ENCODE measurements at regions not wholly inside any gene's neighbourhood (a gene's known extent, or its start where the extent isn't known, plus 50 kb on each side); places are given as distances from the start of the nearest gene placed in this dataset.

DNA sequence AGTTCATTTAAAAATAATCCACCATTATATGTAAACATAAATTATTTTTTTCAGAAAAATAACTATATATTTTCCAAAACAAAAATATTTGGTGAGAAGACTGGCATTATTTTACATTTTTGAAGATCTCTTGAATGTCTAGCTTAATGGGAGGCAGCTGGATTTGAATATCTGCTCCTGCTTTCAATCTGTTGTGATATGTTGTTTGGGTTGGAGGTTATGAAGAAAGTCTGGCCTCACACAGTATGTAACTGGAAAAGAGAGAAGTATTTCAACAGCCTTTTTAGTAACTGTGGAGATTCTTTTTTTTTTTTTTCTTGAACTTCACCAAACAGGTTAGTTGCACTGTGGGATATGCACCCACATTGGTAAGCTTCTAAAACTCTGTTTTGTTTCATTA is 84.7 kb upstream of the SLIT3 start:
- TF ChIP-seq EZH2 (IDR thresholded peaks at IDR 0.05) = no peak
- no peak for TF ChIP-seq CEBPB (IDR thresholded peaks at IDR 0.05; ENCODE audit: low read depth)
- TF ChIP-seq, protein P1, sequence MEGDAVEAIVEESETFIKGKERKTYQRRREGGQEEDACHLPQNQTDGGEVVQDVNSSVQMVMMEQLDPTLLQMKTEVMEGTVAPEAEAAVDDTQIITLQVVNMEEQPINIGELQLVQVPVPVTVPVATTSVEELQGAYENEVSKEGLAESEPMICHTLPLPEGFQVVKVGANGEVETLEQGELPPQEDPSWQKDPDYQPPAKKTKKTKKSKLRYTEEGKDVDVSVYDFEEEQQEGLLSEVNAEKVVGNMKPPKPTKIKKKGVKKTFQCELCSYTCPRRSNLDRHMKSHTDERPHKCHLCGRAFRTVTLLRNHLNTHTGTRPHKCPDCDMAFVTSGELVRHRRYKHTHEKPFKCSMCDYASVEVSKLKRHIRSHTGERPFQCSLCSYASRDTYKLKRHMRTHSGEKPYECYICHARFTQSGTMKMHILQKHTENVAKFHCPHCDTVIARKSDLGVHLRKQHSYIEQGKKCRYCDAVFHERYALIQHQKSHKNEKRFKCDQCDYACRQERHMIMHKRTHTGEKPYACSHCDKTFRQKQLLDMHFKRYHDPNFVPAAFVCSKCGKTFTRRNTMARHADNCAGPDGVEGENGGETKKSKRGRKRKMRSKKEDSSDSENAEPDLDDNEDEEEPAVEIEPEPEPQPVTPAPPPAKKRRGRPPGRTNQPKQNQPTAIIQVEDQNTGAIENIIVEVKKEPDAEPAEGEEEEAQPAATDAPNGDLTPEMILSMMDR (IDR thresholded peaks at IDR 0.05 in 2 of 3, conservative IDR thresholded peaks at IDR 0.05 in 1 of 3; ENCODE audit: borderline replicate concordance in 1 of 3, insufficient read depth in 1 of 3, low read depth in 2 of 3, low read length in 2 of 3) = no peak
- TF ChIP-seq POLR2A (IDR thresholded peaks at IDR 0.05; ENCODE audit: borderline replicate concordance, extremely low read depth, insufficient read depth, insufficient read length) = no peak
- TF ChIP-seq, protein P2, sequence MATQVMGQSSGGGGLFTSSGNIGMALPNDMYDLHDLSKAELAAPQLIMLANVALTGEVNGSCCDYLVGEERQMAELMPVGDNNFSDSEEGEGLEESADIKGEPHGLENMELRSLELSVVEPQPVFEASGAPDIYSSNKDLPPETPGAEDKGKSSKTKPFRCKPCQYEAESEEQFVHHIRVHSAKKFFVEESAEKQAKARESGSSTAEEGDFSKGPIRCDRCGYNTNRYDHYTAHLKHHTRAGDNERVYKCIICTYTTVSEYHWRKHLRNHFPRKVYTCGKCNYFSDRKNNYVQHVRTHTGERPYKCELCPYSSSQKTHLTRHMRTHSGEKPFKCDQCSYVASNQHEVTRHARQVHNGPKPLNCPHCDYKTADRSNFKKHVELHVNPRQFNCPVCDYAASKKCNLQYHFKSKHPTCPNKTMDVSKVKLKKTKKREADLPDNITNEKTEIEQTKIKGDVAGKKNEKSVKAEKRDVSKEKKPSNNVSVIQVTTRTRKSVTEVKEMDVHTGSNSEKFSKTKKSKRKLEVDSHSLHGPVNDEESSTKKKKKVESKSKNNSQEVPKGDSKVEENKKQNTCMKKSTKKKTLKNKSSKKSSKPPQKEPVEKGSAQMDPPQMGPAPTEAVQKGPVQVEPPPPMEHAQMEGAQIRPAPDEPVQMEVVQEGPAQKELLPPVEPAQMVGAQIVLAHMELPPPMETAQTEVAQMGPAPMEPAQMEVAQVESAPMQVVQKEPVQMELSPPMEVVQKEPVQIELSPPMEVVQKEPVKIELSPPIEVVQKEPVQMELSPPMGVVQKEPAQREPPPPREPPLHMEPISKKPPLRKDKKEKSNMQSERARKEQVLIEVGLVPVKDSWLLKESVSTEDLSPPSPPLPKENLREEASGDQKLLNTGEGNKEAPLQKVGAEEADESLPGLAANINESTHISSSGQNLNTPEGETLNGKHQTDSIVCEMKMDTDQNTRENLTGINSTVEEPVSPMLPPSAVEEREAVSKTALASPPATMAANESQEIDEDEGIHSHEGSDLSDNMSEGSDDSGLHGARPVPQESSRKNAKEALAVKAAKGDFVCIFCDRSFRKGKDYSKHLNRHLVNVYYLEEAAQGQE (IDR thresholded peaks at IDR 0.05; ENCODE audit: low read depth) = no peak
- TF ChIP-seq, protein P3, sequence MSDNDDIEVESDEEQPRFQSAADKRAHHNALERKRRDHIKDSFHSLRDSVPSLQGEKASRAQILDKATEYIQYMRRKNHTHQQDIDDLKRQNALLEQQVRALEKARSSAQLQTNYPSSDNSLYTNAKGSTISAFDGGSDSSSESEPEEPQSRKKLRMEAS (IDR thresholded peaks at IDR 0.05) = no peak

Data from HCT116 (cell line).